CD4-positive, alpha-beta T cell treated with Interleukin-1 beta for 1 hour (primary cell): ENCODE measurements at regions not wholly inside any gene's neighbourhood (a gene's known extent, or its start where the extent isn't known, plus 50 kb on each side); places are given as distances from the start of the nearest gene placed in this dataset.

Experiments
- DNase-seq, 2 donors: peaks; one replicate each; pipeline ENCODE4 v3.0.0-alpha.2; 2020 to 2022

- DNase-seq = no peak
Observed at GRCh38 chr1:34415140-34415539, 238.4 kb downstream of the C1orf94 start.

- no peak for DNase-seq
Observed at GRCh38 chr1:34418166-34418565, 241.5 kb downstream of the C1orf94 start.

GRCh38 chr1:34419663-34420136 lies 243.0 kb downstream of the C1orf94 start:
- no peak for DNase-seq

- no peak for DNase-seq
Observed at GRCh38 chr1:34425046-34425445, 248.3 kb downstream of the C1orf94 start.

GRCh38 chr1:34425785-34426184 lies 249.1 kb downstream of the C1orf94 start:
- no peak for DNase-seq

- no peak for DNase-seq
Observed at GRCh38 chr1:34426325-34426896, 249.7 kb downstream of the C1orf94 start.

GRCh38 chr1:34427170-34427569 lies 250.5 kb downstream of the C1orf94 start:
- no peak for DNase-seq

- DNase-seq = no peak
Observed at GRCh38 chr1:34433099-34433498, 256.4 kb downstream of the C1orf94 start.

- DNase-seq = no peak
Observed at GRCh38 chr1:34436836-34437235, 260.1 kb downstream of the C1orf94 start.

- DNase-seq = no peak
Observed at GRCh38 chr1:34441259-34442069, 264.8 kb downstream of the C1orf94 start.

GRCh38 chr1:34444516-34444915 lies 267.8 kb downstream of the C1orf94 start:
- no peak for DNase-seq

GRCh38 chr1:34450325-34450724 lies 273.6 kb downstream of the C1orf94 start:
- DNase-seq = no peak

GRCh38 chr1:34452451-34452850 lies 275.7 kb downstream of the C1orf94 start:
- no peak for DNase-seq

GRCh38 chr1:34455121-34455520 lies 278.4 kb downstream of the C1orf94 start:
- no peak for DNase-seq

GRCh38 chr1:34460193-34460592 lies 283.5 kb downstream of the C1orf94 start:
- DNase-seq = peak; percentile 7 to 31

GRCh38 chr1:34470401-34470800 lies 284.4 kb upstream of the GJB5 start:
- DNase-seq = no peak

- DNase-seq = no peak
Observed at GRCh38 chr1:34474566-34474965, 280.3 kb upstream of the GJB5 start.

- no peak for DNase-seq
Observed at GRCh38 chr1:34476371-34476770, 278.5 kb upstream of the GJB5 start.

- DNase-seq = no peak
Observed at GRCh38 chr1:34477632-34478141, 277.2 kb upstream of the GJB5 start.

GRCh38 chr1:34478515-34479076 lies 276.3 kb upstream of the GJB5 start:
- no peak for DNase-seq

- no peak for DNase-seq
Observed at GRCh38 chr1:34479731-34480130, 275.1 kb upstream of the GJB5 start.

GRCh38 chr1:34488080-34488708 lies 266.7 kb upstream of the GJB5 start:
- no peak for DNase-seq

GRCh38 chr1:34500451-34500850 lies 254.4 kb upstream of the GJB5 start:
- no peak for DNase-seq
